GM23338 (cell line): ENCODE measurements at regions not wholly inside any gene's neighbourhood (a gene's known extent, or its start where the extent isn't known, plus 50 kb on each side); places are given as distances from the start of the nearest gene placed in this dataset.

Source experiments
- ATAC-seq: fragments of 200-7000 bp; cut with Tn5 transposase; 3 replicates; pipeline ENCODE4 v1.9.1; 2020
- DNase-seq: peaks from one replicate; pipeline ENCODE4 v3.0.0-alpha.2; 2015; ENCODE audit warnings: low spot score
- H2AFZ ChIP-seq: fragments of 200-600 bp; sonication (generic); 2 replicates; pipeline ENCODE4 v1.8.0; 2016; ENCODE audit warnings: antibody characterized with exemption, mild to moderate bottlenecking, moderate library complexity
- H3F3A ChIP-seq: fragments of 200-600 bp; sonication (generic); replicated peaks from 2 replicates; pipeline ENCODE4 v1.8.0; 2017; ENCODE audit warnings: antibody characterized with exemption, mixed run types, low read depth
- H3K27ac ChIP-seq: fragments of 200-600 bp; sonication (generic); 2 replicates; pipeline ENCODE4 v1.6.1; 2016; ENCODE audit warnings: low read depth
- H3K27me3 ChIP-seq: fragments of 200-600 bp; sonication (generic); 2 replicates; pipeline ENCODE4 v1.8.0; 2016; ENCODE audit warnings: mild to moderate bottlenecking, mixed run types, moderate library complexity; ENCODE audit not compliant: insufficient read depth
- H3K36me3 ChIP-seq: fragments of 200-600 bp; sonication (generic); 2 replicates; pipeline ENCODE4 v1.8.0; 2016; ENCODE audit warnings: mild to moderate bottlenecking; ENCODE audit not compliant: insufficient read depth
- H3K4me1 ChIP-seq: fragments of 200-600 bp; sonication (generic); 2 replicates; pipeline ENCODE4 v1.8.0; 2016; ENCODE audit warnings: mild to moderate bottlenecking, moderate library complexity; ENCODE audit not compliant: insufficient read depth
- H3K4me2 ChIP-seq: fragments of 200-600 bp; sonication (generic); 2 replicates; pipeline ENCODE4 v1.7.1; 2017; ENCODE audit warnings: mixed run types
- H3K4me3 ChIP-seq: fragments of 200-600 bp; sonication (generic); 2 replicates; pipeline ENCODE4 v1.6.1; 2016; ENCODE audit warnings: mixed run types
- H3K79me2 ChIP-seq: fragments of 200-600 bp; sonication (generic); replicated peaks from 2 replicates; pipeline ENCODE4 v1.8.0; 2017; ENCODE audit warnings: mild to moderate bottlenecking; ENCODE audit not compliant: insufficient read depth
- H3K9me2 ChIP-seq: fragments of 200-600 bp; sonication (generic); 2 replicates; pipeline ENCODE4 v1.8.0; 2017; ENCODE audit not compliant: insufficient read depth
- H4K20me1 ChIP-seq: fragments of 200-600 bp; sonication (generic); replicated peaks from 2 replicates; pipeline ENCODE4 v1.8.0; 2017; ENCODE audit warnings: mild to moderate bottlenecking; ENCODE audit not compliant: insufficient read depth
- H3K27ac Mint-ChIP-seq: 2 replicates; pipeline ENCODE4 v1.8.0; 2020; ENCODE audit warnings: inconsistent platforms, mild to moderate bottlenecking, moderate library complexity, mixed read lengths
- H3K27me3 Mint-ChIP-seq: 3 replicates; pipeline ENCODE4 v1.8.0; 2022; ENCODE audit warnings: low read depth, mild to moderate bottlenecking, moderate library complexity, mixed read lengths, inconsistent platforms; ENCODE audit not compliant: insufficient read depth, poor library complexity
- H3K36me3 Mint-ChIP-seq: 3 replicates; pipeline ENCODE4 v1.8.0; 2021; ENCODE audit warnings: low read depth, mild to moderate bottlenecking, inconsistent platforms, moderate library complexity, mixed read lengths
- H3K4me1 Mint-ChIP-seq: 3 replicates; pipeline ENCODE4 v1.8.0; 2020; ENCODE audit warnings: mild to moderate bottlenecking, inconsistent platforms, mixed read lengths
- H3K4me3 Mint-ChIP-seq: 3 replicates; pipeline ENCODE4 v1.8.0; 2021; ENCODE audit warnings: moderate library complexity, mild to moderate bottlenecking, inconsistent platforms, mixed read lengths
- H3K9me3 Mint-ChIP-seq: 3 replicates; pipeline ENCODE4 v1.8.0; 2020; ENCODE audit warnings: moderate library complexity, mild to moderate bottlenecking, inconsistent platforms, mixed read lengths
- CREB1 ChIP-seq: fragments of 250-450 bp; sonication (Bioruptor Pico); IDR thresholded peaks from 2 replicates; pipeline ENCODE4 v1.5.0; 2020; ENCODE audit warnings: low read depth, mild to moderate bottlenecking, moderate library complexity
- EZH2 ChIP-seq: fragments of 200-600 bp; sonication (generic); IDR thresholded peaks from one replicate; pipeline ENCODE4 v1.8.0; 2017; ENCODE audit warnings: antibody characterized with exemption, mild to moderate bottlenecking, low read depth; ENCODE audit not compliant: unreplicated experiment
- EZH2phosphoT487 ChIP-seq: fragments of 200-600 bp; sonication (generic); IDR thresholded peaks from one replicate; pipeline ENCODE4 v1.8.1; 2018; ENCODE audit warnings: antibody characterized with exemption; ENCODE audit not compliant: unreplicated experiment
- JUNB ChIP-seq: IDR thresholded peaks from one replicate; pipeline ENCODE4 v1.6.1; 2016; ENCODE audit warnings: antibody characterized with exemption; ENCODE audit not compliant: unreplicated experiment
- NANOG ChIP-seq: IDR thresholded peaks from 2 replicates; pipeline ENCODE4 v1.6.1; 2016; ENCODE audit warnings: antibody characterized with exemption, borderline replicate concordance
- STAT1 ChIP-seq: IDR thresholded peaks from one replicate; pipeline ENCODE4 v1.6.1; 2016; ENCODE audit warnings: antibody characterized with exemption; ENCODE audit not compliant: unreplicated experiment
- ZNF114 ChIP-seq: fragments of 250-450 bp; sonication (Bioruptor Pico); IDR thresholded peaks from 2 replicates; pipeline ENCODE4 v1.5.0; 2020; ENCODE audit warnings: mild to moderate bottlenecking, moderate library complexity
- ZNF462 ChIP-seq: fragments of 250-450 bp; sonication (Bioruptor Pico); IDR thresholded peaks from 2 replicates; pipeline ENCODE4 v1.5.0; 2020; ENCODE audit warnings: mild to moderate bottlenecking, moderate library complexity

- Histone ChIP-seq H3K4me1 (peaks cover 6% of the 10 kb centered on the region; the same call in 1 of the 2 replicates), H3F3A (no peaks in the 10 kb centered on the region), H2AFZ (no peak overlapping the region), H3K9me2 (0 out of 2 replicates have a peak, but pooled peaks cover 3% of the 10 kb centered on the region), H3K27me3 (no peaks in the 10 kb centered on the region), H3K79me2 (no peaks in the 10 kb centered on the region), H3K27ac (no peak overlapping the region), H3K4me3 (no peak overlapping the region), H4K20me1 (no peaks in the 10 kb centered on the region), H3K36me3 (no peaks in the 10 kb centered on the region), H3K4me2 (no peak overlapping the region)
- Mint-ChIP-seq H3K36me3 (peaks cover 11% of the 10 kb centered on the region; the same call in 1 of the 3 replicates), H3K27me3 (no peaks in the 10 kb centered on the region), H3K9me3 (peaks cover 21% of the 10 kb centered on the region), H3K4me1 (peaks cover 12% of the 10 kb centered on the region), H3K4me3 (no peak overlapping the region), H3K27ac (no peak overlapping the region)
- no peak for ATAC-seq
- TF ChIP-seq EZH2phosphoT487 (no peak), ZNF114 (CRISPR knock-in tag) (no peak), EZH2 (no peak), ZNF462 (CRISPR knock-in tag) (no peak)
- no peak for DNase-seq
These were observed 92.6 kb upstream of the SGK1 start for GRCh38 chr6:134410541-134410940.

GRCh38 chr6:134407791-134408190 is 89.9 kb upstream of the SGK1 start:
- peaks cover 16% of the 10 kb centered on the region for H3K4me1 ChIP-seq
- no peak overlapping the region for H2AFZ ChIP-seq
- Mint-ChIP-seq H3K27me3 (no peaks in the 10 kb centered on the region), H3K27ac (no peak overlapping the region), H3K4me3 (no peak overlapping the region), H3K9me3 (peaks cover 12% of the 10 kb centered on the region), H3K4me1 (peaks cover 15% of the 10 kb centered on the region), H3K36me3 (peaks cover 4% of the 10 kb centered on the region; the same call in 1 of the 3 replicates)
- no peak overlapping the region for H3K4me3 ChIP-seq
- ATAC-seq = no peak
- H3K27ac ChIP-seq = no peak overlapping the region
- no peaks in the 10 kb centered on the region for H3F3A ChIP-seq
- no peaks in the 10 kb centered on the region for H4K20me1 ChIP-seq
- H3K79me2 ChIP-seq = no peaks in the 10 kb centered on the region
- H3K36me3 ChIP-seq = no peaks in the 10 kb centered on the region
- H3K27me3 ChIP-seq = no peaks in the 10 kb centered on the region
- H3K9me2 ChIP-seq = 0 out of 2 replicates have a peak, but pooled peaks cover 3% of the 10 kb centered on the region
- H3K4me2 ChIP-seq = no peak overlapping the region
- DNase-seq = no peak
- TF ChIP-seq STAT1 = no peak
- TF ChIP-seq CREB1 (CRISPR knock-in tag) = no peak
- TF ChIP-seq ZNF114 (CRISPR knock-in tag) = no peak
- no peak for TF ChIP-seq JUNB
- no peak for TF ChIP-seq NANOG
- TF ChIP-seq EZH2phosphoT487 = no peak
